ENCODE measurements at regions not wholly inside any gene's neighbourhood (a gene's known extent, or its start where the extent isn't known, plus 50 kb on each side); places are given as distances from the start of the nearest gene placed in this dataset.
A peak's percentile ranks its signal among the peaks of the same experiment; 100 is the strongest.

- no peak for TF ChIP-seq BRCA1 (IDR thresholded peaks at IDR 0.05; ENCODE audit: low read depth, low read length)
- TF ChIP-seq EZH2 (IDR thresholded peaks at IDR 0.05; ENCODE audit: low read depth, low read length, severe bottlenecking): no peak
- TF ChIP-seq POLR2A (IDR thresholded peaks at IDR 0.05; ENCODE audit: control extremely low read depth in 1 of 2, low read depth in 2 of 2, low read length in 2 of 2): no peak
- no peak for TF ChIP-seq GABPA (IDR thresholded peaks at IDR 0.05; ENCODE audit: borderline replicate concordance, insufficient read depth, low read length)
- TF ChIP-seq MAX (IDR thresholded peaks at IDR 0.05): no peak
- peak in 2 of 3 experiments; percentile 13 to 27; a peak in 2 of 4 replicates for TF ChIP-seq CTCF (IDR thresholded peaks at IDR 0.05; ENCODE audit: control extremely low read depth in 1 of 3, insufficient read depth in 1 of 3, low read depth in 1 of 3, low read length in 3 of 3)
Measured at GRCh38 chr15:24835301-24835700, 119.5 kb upstream of the SNRPN start.
